Chondrocyte (in vitro differentiated cells): ENCODE measurements at regions not wholly inside any gene's neighbourhood (a gene's known extent, or its start where the extent isn't known, plus 50 kb on each side); places are given as distances from the start of the nearest gene placed in this dataset.

Experiments
- DNase-seq: peaks from one replicate; pipeline ENCODE4 v3.0.0; 2021; ENCODE audit warnings: mixed read lengths, low spot score
- H3K27ac Mint-ChIP-seq: one replicate; pipeline ENCODE4 v1.8.0; 2021; ENCODE audit warnings: mild to moderate bottlenecking, moderate library complexity, mixed read lengths; ENCODE audit not compliant: unreplicated experiment
- H3K27me3 Mint-ChIP-seq: 2 replicates; pipeline ENCODE4 v1.8.0; 2021; ENCODE audit warnings: low read depth, mixed read lengths
- H3K36me3 Mint-ChIP-seq: 2 replicates; pipeline ENCODE4 v1.8.0; 2021; ENCODE audit warnings: low read depth, mixed read lengths
- H3K4me1 Mint-ChIP-seq: 2 replicates; pipeline ENCODE4 v1.8.0; 2021; ENCODE audit warnings: low read depth, mild to moderate bottlenecking, mixed read lengths
- H3K4me3 Mint-ChIP-seq: one replicate; pipeline ENCODE4 v1.8.0; 2021; ENCODE audit warnings: mild to moderate bottlenecking, moderate library complexity, mixed read lengths; ENCODE audit not compliant: unreplicated experiment
- H3K9me3 Mint-ChIP-seq: 2 replicates; pipeline ENCODE4 v1.8.0; 2021; ENCODE audit warnings: low read depth, mixed read lengths
- CTCF ChIP-seq: fragments of 200-600 bp; sonication (generic); IDR thresholded peaks from 2 replicates; pipeline ENCODE4 v1.5.0; 2021; ENCODE audit warnings: antibody characterized with exemption, mild to moderate bottlenecking, moderate library complexity

DNA sequence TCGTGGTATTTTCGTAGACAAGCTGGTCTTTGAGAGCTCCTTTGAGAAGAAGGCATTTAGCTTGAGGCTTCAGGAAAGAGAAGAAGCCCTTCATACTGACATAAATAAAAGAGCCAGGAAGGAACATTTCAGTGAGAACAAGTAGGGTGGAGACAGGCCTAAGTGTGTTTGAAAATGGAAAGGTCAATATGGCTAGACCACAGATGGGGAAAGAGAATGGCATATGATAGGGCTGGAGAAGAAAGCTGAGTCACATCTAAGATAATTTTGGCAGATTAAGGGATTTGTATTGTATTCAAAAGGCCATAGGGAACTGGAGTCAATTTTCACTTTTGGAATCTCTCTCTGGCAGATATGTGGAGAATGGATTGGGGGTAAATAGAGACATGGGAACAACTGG lies 374.9 kb downstream of the TMEM38B start:
- no peaks in the 10 kb centered on the region for H3K27me3 Mint-ChIP-seq
- TF ChIP-seq CTCF: no peak
- H3K27ac Mint-ChIP-seq: no peak overlapping the region
- no peak for DNase-seq
- H3K4me1 Mint-ChIP-seq: no peaks in the 10 kb centered on the region
- no peak overlapping the region for H3K4me3 Mint-ChIP-seq
- no peaks in the 10 kb centered on the region for H3K36me3 Mint-ChIP-seq
- H3K9me3 Mint-ChIP-seq: no peaks in the 10 kb centered on the region

DNA sequence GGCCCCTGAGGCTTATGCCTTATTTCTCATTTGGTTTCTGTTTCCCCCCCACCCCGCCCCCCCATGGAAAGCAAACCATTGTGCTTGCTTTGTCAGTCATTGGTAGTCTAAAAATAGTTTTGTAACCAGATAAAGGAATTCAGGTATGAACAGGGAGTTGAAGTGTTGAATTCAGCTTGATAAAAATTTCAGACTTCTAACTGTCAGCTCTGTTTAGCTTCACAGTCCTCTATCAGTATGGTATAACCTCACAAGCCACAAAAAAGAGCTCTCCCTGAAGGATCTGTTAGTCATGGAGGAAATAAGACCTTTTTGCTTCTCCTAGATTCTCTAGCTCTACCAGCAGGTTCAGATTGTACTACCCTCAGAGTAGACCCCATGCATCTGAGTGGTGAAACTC lies 378.1 kb downstream of the TMEM38B start:
- peaks cover 12% of the 10 kb centered on the region for H3K4me1 Mint-ChIP-seq
- H3K27me3 Mint-ChIP-seq: no peaks in the 10 kb centered on the region
- no peak overlapping the region for H3K4me3 Mint-ChIP-seq
- no peak for DNase-seq
- H3K27ac Mint-ChIP-seq: no peak overlapping the region
- no peak for TF ChIP-seq CTCF
- no peaks in the 10 kb centered on the region for H3K36me3 Mint-ChIP-seq
- no peaks in the 10 kb centered on the region for H3K9me3 Mint-ChIP-seq

- no peaks in the 10 kb centered on the region for H3K9me3 Mint-ChIP-seq
- no peaks in the 10 kb centered on the region for H3K27me3 Mint-ChIP-seq
- no peak for TF ChIP-seq CTCF
- DNase-seq: no peak
- H3K36me3 Mint-ChIP-seq: no peaks in the 10 kb centered on the region
- no peak overlapping the region for H3K4me3 Mint-ChIP-seq
- no peak overlapping the region for H3K27ac Mint-ChIP-seq
- H3K4me1 Mint-ChIP-seq: peaks cover 12% of the 10 kb centered on the region
Observed at GRCh38 chr9:106074006-106074405, 379.7 kb downstream of the TMEM38B start.

DNA sequence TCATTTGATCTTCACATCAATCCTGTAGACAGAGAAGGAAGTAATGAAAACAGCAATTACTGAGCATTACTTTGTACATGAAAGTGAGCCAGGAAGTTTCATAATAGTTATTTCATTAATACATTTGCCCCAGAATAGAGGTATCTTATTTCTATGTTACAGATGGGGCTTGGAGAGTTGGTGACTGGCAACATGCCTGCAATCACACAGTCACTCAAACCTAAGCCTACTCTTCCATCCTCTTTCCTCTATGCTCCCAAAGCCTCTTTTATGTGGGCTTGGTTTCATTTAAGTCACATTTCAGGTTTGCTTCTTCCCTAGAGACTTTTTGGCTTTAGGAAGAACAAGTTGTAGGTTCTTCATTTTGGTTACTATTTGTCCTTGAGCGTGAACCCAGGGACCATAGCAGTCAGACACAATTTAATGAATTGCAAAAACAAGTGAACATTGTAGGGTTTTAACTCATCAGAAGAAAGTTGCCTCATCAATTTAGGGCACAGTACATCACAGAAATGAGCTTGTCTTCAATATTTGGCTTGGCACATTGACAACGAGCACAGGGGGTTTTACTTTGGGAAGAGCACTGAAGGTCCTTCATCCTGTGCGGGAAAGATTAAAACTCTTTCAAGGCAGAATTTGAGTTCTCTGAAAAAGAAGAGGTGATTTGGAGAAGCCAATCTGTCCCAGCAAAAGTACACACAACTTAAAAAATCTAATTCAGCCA lies 381.1 kb downstream of the TMEM38B start:
- TF ChIP-seq CTCF: no peak
- H3K9me3 Mint-ChIP-seq: no peaks in the 10 kb centered on the region

GRCh38 chr9:106075960-106076327 lies 381.6 kb downstream of the TMEM38B start:
- Mint-ChIP-seq H3K4me3 (no peak overlapping the region), H3K27ac (peak overlapping the region; percentile 73), H3K27me3 (no peaks in the 10 kb centered on the region), H3K36me3 (no peaks in the 10 kb centered on the region), H3K4me1 (peaks cover 12% of the 10 kb centered on the region), H3K9me3 (no peaks in the 10 kb centered on the region)
- no peak for DNase-seq
- TF ChIP-seq CTCF: no peak

More for the DNA sequence above, 381.1 kb downstream of the TMEM38B start:
- no peaks in the 10 kb centered on the region for H3K36me3 Mint-ChIP-seq
- peak overlapping the region; percentile 73 for H3K27ac Mint-ChIP-seq
- peaks cover 12% of the 10 kb centered on the region for H3K4me1 Mint-ChIP-seq
- H3K27me3 Mint-ChIP-seq: no peaks in the 10 kb centered on the region
- no peak overlapping the region for H3K4me3 Mint-ChIP-seq
- DNase-seq: no peak
